MM.1S (cell line): ENCODE measurements at regions not wholly inside any gene's neighbourhood (a gene's known extent, or its start where the extent isn't known, plus 50 kb on each side); places are given as distances from the start of the nearest gene placed in this dataset.

Experiments
- EZH2 ChIP-seq: fragments of 300-600 bp; sonication (generic); optimal IDR thresholded peaks from 2 replicates; pipeline ENCODE3; 2017; ENCODE audit warnings: low read depth, mild to moderate bottlenecking, antibody characterized with exemption, low read length, mixed read lengths
- EZH2phosphoT487 ChIP-seq: fragments of 300-600 bp; sonication (generic); IDR thresholded peaks from 2 replicates; pipeline ENCODE4 v1.6.1; 2018; ENCODE audit warnings: antibody characterized with exemption, low read length
- TF ChIP-seq, protein P1 (sequence below): fragments of 300-600 bp; sonication (generic); IDR thresholded peaks from 2 replicates; pipeline ENCODE4 v1.5.1; 2016; ENCODE audit warnings: antibody characterized with exemption, low read length, mixed read lengths

DNA sequence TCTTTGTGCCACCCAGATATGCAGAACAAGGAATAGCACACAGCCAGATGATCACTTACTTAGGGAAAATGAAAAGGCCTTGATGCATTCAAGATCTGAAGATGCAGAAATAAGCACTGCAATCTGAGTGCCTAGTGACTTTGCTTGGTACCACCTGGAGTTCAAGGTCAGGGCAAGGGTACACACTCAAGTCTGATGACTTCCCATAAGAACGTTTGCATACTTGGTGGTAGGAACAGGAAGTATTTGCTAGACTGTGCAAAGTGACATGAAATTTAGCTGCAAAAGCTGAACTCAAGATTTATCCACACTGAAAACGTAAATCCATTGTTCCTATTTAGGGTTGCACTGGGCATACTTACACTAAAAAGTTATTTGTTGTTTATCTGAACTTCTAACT, 177.1 kb downstream of the PIK3R1 start:
- TF ChIP-seq EZH2 = no peak
- TF ChIP-seq, protein P1, sequence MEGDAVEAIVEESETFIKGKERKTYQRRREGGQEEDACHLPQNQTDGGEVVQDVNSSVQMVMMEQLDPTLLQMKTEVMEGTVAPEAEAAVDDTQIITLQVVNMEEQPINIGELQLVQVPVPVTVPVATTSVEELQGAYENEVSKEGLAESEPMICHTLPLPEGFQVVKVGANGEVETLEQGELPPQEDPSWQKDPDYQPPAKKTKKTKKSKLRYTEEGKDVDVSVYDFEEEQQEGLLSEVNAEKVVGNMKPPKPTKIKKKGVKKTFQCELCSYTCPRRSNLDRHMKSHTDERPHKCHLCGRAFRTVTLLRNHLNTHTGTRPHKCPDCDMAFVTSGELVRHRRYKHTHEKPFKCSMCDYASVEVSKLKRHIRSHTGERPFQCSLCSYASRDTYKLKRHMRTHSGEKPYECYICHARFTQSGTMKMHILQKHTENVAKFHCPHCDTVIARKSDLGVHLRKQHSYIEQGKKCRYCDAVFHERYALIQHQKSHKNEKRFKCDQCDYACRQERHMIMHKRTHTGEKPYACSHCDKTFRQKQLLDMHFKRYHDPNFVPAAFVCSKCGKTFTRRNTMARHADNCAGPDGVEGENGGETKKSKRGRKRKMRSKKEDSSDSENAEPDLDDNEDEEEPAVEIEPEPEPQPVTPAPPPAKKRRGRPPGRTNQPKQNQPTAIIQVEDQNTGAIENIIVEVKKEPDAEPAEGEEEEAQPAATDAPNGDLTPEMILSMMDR = no peak
- TF ChIP-seq EZH2phosphoT487 = no peak
